ENCODE measurements at regions not wholly inside any gene's neighbourhood (a gene's known extent, or its start where the extent isn't known, plus 50 kb on each side); places are given as distances from the start of the nearest gene placed in this dataset.

DNA sequence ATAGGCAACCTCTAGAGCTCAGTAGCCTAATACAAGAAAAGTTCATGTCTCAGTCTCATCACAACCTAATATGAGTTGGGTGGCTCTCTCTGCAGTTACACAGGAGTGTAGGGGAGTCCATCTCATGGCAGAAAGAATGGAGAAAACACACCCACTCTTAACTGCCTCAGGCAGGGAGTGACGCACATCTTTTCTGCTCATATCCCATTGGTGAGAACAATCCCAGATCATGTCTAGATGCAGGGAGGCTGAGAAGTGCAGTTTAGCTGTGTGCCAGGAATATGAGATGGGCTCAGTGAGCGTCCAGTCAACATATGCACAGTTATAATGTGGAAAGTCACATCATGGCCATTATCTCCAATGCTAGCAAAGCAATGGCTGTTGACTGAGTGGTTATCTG lies 59.3 kb upstream of the KCNA5 start:
- Histone ChIP-seq H3K27ac (ENCODE audit: low read depth, low read length) (no peak overlapping the region), H3K4me1 (ENCODE audit: control insufficient read depth, insufficient read depth, low read length) (no peaks in the 10 kb centered on the region), H3K4me3 (ENCODE audit: low read length) (no peak overlapping the region), H3K27me3 (ENCODE audit: control insufficient read depth, insufficient read depth, low read length, poor library complexity, severe bottlenecking) (peaks cover 86% of the 10 kb centered on the region), H3K36me3 (ENCODE audit: control insufficient read depth, insufficient read depth, low read length) (no peaks in the 10 kb centered on the region), H3K9ac (ENCODE audit: extremely low read depth, low read length, poor library complexity, severe bottlenecking) (no peak overlapping the region), H3K9me3 (ENCODE audit: control insufficient read depth, low read length) (no peaks in the 10 kb centered on the region)
- peaks cover 92% of the 10 kb centered on the region for H3K27me3 Mint-ChIP-seq (ENCODE audit: insufficient read depth)
- 91 to 100% methylated on average over 1 to 2 of the region's 2 CpGs for WGBS, 2 experiments (ENCODE audit: insufficient coverage in 1 of 2, insufficient read length in 1 of 2)
- no peak overlapping the region for H3K27ac Mint-ChIP-seq
- H3K4me3 Mint-ChIP-seq, result no peak overlapping the region
- no peak for DNase-seq
- no peaks in the 10 kb centered on the region for H3K36me3 Mint-ChIP-seq (ENCODE audit: low read depth)
- H3K4me1 Mint-ChIP-seq, result peaks cover 11% of the 10 kb centered on the region
- peaks cover 2% of the 10 kb centered on the region for H3K9me3 Mint-ChIP-seq
- no peak for TF ChIP-seq CTCF (conservative IDR thresholded peaks at IDR 0.05)

DNA sequence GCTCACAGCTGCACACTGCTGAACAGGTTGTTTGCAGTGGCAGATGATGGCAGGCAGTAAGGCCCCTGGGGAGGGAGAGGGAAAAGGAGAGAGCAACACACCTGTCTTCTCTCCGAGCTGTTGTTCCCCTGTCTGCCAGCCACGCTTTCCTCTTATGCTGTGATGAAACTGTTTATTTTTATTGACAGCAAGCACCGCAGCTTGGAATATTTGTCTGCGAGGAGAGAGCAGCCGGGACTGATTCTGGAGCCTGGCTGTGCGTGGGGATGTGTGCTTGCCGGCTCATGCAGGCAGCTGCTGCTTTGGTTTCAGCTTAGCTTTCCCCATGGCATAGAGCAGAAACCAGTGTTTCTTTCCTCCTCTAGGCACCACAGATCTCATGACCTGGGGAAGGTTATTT lies 58.7 kb upstream of the KCNA5 start:
- WGBS, 2 experiments (ENCODE audit: insufficient coverage in 1 of 2, insufficient read length in 1 of 2), result 92 to 98% methylated on average over 7 of the region's 7 CpGs
- Histone ChIP-seq H3K36me3 (ENCODE audit: control insufficient read depth, insufficient read depth, low read length) (no peaks in the 10 kb centered on the region), H3K9ac (ENCODE audit: extremely low read depth, low read length, poor library complexity, severe bottlenecking) (no peak overlapping the region), H3K4me3 (ENCODE audit: low read length) (no peak overlapping the region), H3K9me3 (ENCODE audit: control insufficient read depth, low read length) (no peaks in the 10 kb centered on the region), H3K27ac (ENCODE audit: low read depth, low read length) (no peak overlapping the region), H3K27me3 (ENCODE audit: control insufficient read depth, insufficient read depth, low read length, poor library complexity, severe bottlenecking) (peaks cover 86% of the 10 kb centered on the region), H3K4me1 (ENCODE audit: control insufficient read depth, insufficient read depth, low read length) (no peaks in the 10 kb centered on the region)
- DNase-seq, result no peak
- TF ChIP-seq CTCF (conservative IDR thresholded peaks at IDR 0.05), result no peak
- Mint-ChIP-seq H3K9me3 (peaks cover 2% of the 10 kb centered on the region), H3K36me3 (ENCODE audit: low read depth) (no peaks in the 10 kb centered on the region), H3K27ac (no peak overlapping the region), H3K27me3 (ENCODE audit: insufficient read depth) (peaks cover 92% of the 10 kb centered on the region), H3K4me3 (no peak overlapping the region), H3K4me1 (peaks cover 11% of the 10 kb centered on the region)

GRCh38 chr12:4985820-4986219 lies 57.9 kb upstream of the KCNA5 start:
- Histone ChIP-seq H3K4me3 (ENCODE audit: low read length) (no peak overlapping the region), H3K9ac (ENCODE audit: extremely low read depth, low read length, poor library complexity, severe bottlenecking) (no peak overlapping the region), H3K27me3 (ENCODE audit: control insufficient read depth, insufficient read depth, low read length, poor library complexity, severe bottlenecking) (peaks cover 79% of the 10 kb centered on the region), H3K4me1 (ENCODE audit: control insufficient read depth, insufficient read depth, low read length) (no peaks in the 10 kb centered on the region), H3K9me3 (ENCODE audit: control insufficient read depth, low read length) (no peaks in the 10 kb centered on the region), H3K36me3 (ENCODE audit: control insufficient read depth, insufficient read depth, low read length) (no peaks in the 10 kb centered on the region), H3K27ac (ENCODE audit: low read depth, low read length) (no peak overlapping the region)
- no peaks in the 10 kb centered on the region for H3K36me3 Mint-ChIP-seq (ENCODE audit: low read depth)
- no peak overlapping the region for H3K4me3 Mint-ChIP-seq
- TF ChIP-seq CTCF (conservative IDR thresholded peaks at IDR 0.05), result no peak
- 92 to 95% methylated on average over 4 to 6 of the region's 6 CpGs for WGBS, 2 experiments (ENCODE audit: insufficient coverage in 1 of 2, insufficient read length in 1 of 2)
- H3K9me3 Mint-ChIP-seq, result peaks cover 2% of the 10 kb centered on the region
- DNase-seq, result no peak
- peaks cover 11% of the 10 kb centered on the region for H3K4me1 Mint-ChIP-seq
- H3K27me3 Mint-ChIP-seq (ENCODE audit: insufficient read depth), result peaks cover 85% of the 10 kb centered on the region
- H3K27ac Mint-ChIP-seq, result no peak overlapping the region

All from endodermal cell (in vitro differentiated cells).